Neural crest cell (in vitro differentiated cells): ENCODE measurements at regions not wholly inside any gene's neighbourhood (a gene's known extent, or its start where the extent isn't known, plus 50 kb on each side); places are given as distances from the start of the nearest gene placed in this dataset.

Source experiments
- DNase-seq: peaks from one replicate; pipeline ENCODE4 v3.0.0; 2021; ENCODE audit warnings: low read depth, mixed read lengths, low spot score
- H3K27ac Mint-ChIP-seq: one replicate; pipeline ENCODE4 v1.8.0; 2021; ENCODE audit warnings: mild to moderate bottlenecking, mixed read lengths; ENCODE audit not compliant: unreplicated experiment
- H3K27me3 Mint-ChIP-seq: 2 replicates; pipeline ENCODE4 v1.8.0; 2021; ENCODE audit warnings: low read depth, mild to moderate bottlenecking, mixed read lengths
- H3K36me3 Mint-ChIP-seq: 2 replicates; pipeline ENCODE4 v1.8.0; 2021; ENCODE audit warnings: low read depth, mild to moderate bottlenecking, mixed read lengths
- H3K4me1 Mint-ChIP-seq: 2 replicates; pipeline ENCODE4 v1.8.0; 2021; ENCODE audit warnings: mixed read lengths
- H3K4me3 Mint-ChIP-seq: one replicate; pipeline ENCODE4 v1.8.0; 2021; ENCODE audit warnings: mild to moderate bottlenecking, mixed read lengths
- H3K9me3 Mint-ChIP-seq: 2 replicates; pipeline ENCODE4 v1.8.0; 2021; ENCODE audit warnings: mixed read lengths
- TF ChIP-seq, protein P1 (sequence below): fragments of 200-600 bp; sonication (generic); conservative IDR thresholded peaks from 2 replicates; pipeline ENCODE4 v1.5.0; 2021; ENCODE audit warnings: antibody characterized with exemption, mild to moderate bottlenecking

DNA sequence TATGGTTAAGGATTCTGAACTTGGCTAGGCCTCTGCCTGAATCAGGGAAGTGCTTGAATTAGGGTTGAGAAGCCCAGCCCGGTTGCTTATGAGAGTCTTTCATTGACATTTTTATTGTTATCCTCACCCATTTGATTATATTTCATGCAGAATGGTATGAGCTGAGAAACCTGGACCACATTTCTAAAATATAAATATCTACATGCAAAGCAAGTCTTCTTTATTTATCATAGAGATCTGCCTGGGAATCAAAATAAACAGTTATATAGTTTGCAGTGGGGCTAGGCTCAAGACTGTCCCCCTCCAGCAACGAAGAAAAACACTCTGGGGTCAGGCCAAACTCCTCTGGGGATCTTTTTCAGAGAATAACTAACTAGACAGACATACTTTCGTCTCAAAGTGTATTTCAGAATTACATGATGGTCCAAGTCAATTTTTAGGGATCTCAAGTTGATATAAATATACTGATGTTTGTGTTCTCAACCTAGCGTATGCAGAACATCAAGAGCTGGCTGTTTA is 675.4 kb upstream of the NR2F2 start:
- TF ChIP-seq, protein P1, sequence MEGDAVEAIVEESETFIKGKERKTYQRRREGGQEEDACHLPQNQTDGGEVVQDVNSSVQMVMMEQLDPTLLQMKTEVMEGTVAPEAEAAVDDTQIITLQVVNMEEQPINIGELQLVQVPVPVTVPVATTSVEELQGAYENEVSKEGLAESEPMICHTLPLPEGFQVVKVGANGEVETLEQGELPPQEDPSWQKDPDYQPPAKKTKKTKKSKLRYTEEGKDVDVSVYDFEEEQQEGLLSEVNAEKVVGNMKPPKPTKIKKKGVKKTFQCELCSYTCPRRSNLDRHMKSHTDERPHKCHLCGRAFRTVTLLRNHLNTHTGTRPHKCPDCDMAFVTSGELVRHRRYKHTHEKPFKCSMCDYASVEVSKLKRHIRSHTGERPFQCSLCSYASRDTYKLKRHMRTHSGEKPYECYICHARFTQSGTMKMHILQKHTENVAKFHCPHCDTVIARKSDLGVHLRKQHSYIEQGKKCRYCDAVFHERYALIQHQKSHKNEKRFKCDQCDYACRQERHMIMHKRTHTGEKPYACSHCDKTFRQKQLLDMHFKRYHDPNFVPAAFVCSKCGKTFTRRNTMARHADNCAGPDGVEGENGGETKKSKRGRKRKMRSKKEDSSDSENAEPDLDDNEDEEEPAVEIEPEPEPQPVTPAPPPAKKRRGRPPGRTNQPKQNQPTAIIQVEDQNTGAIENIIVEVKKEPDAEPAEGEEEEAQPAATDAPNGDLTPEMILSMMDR, result no peak
- Mint-ChIP-seq H3K27me3 (no peaks in the 10 kb centered on the region), H3K36me3 (peaks cover 2% of the 10 kb centered on the region), H3K9me3 (peaks cover 12% of the 10 kb centered on the region), H3K27ac (no peak overlapping the region), H3K4me1 (no peaks in the 10 kb centered on the region), H3K4me3 (no peak overlapping the region)
- no peak for DNase-seq

DNA sequence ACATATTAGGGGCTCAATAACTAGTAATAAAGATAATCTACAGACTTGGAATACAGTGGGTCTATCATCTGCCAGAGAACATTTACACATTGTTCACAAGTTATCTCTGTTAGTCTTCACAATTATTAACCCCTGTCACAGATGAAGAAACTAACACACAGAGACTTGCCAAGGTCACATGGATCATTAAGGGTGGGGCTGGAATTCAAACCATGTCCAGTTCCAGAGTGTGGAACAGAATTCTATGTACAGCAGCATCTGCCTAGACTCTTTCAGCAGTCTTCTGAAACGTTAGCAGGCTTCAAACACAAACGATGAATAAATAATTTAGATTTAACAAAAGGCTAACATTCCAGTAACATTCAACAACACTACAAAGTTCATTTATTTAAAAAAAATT is 673.9 kb upstream of the NR2F2 start:
- TF ChIP-seq, protein P1, result no peak
- Mint-ChIP-seq H3K4me3 (no peak overlapping the region), H3K9me3 (peaks cover 12% of the 10 kb centered on the region), H3K27ac (no peak overlapping the region), H3K36me3 (peaks cover 2% of the 10 kb centered on the region), H3K4me1 (no peaks in the 10 kb centered on the region), H3K27me3 (no peaks in the 10 kb centered on the region)
- DNase-seq, result no peak

DNA sequence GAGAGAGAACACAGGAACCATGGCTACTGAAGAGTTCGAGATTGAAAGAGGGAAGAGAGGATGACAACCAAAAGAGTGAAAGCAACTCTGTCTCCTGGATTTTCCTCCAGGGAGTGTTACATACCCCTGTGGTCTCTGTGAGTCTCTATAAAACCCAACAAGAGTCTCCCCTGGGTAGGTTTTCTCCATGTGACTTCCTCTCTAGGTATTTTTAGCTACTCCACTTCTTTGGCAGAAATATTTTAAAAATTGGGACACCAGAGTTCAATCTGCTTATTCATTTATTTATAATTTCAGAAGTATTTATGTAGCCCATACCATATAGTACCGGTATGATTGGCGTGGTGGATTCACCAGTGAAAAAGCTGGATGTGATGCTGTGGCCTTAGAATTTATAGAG is 671.7 kb upstream of the NR2F2 start:
- peaks cover 8% of the 10 kb centered on the region for H3K4me1 Mint-ChIP-seq
- TF ChIP-seq, protein P1, result no peak
- no peaks in the 10 kb centered on the region for H3K27me3 Mint-ChIP-seq
- no peak overlapping the region for H3K27ac Mint-ChIP-seq
- no peak overlapping the region for H3K4me3 Mint-ChIP-seq
- DNase-seq, result no peak
- H3K36me3 Mint-ChIP-seq, result peaks cover 2% of the 10 kb centered on the region
- H3K9me3 Mint-ChIP-seq, result peaks cover 12% of the 10 kb centered on the region

DNA sequence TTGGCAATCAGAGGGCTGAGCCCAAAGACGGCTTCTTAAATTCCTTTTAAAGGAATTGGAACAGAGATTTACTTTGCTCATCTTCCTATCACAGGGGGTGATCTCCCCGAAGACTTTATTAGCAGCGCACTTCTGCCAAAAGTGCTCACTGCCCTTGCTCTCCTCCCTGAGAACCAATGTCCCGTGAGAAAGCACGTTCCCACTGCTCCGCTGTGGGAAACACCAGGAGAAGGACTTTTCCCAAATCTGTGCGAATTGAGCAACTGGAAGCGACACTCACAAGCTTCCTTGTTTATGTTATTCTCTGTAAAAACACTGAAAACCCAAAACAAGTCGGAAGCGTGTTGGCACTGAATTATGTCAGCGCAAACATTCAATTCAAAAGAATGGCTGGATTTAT is 670.8 kb upstream of the NR2F2 start:
- Mint-ChIP-seq H3K4me3 (no peak overlapping the region), H3K9me3 (peaks cover 12% of the 10 kb centered on the region), H3K27me3 (no peaks in the 10 kb centered on the region), H3K36me3 (peaks cover 1% of the 10 kb centered on the region), H3K27ac (no peak overlapping the region), H3K4me1 (peaks cover 17% of the 10 kb centered on the region)
- no peak for DNase-seq
- TF ChIP-seq, protein P1, result no peak

DNA sequence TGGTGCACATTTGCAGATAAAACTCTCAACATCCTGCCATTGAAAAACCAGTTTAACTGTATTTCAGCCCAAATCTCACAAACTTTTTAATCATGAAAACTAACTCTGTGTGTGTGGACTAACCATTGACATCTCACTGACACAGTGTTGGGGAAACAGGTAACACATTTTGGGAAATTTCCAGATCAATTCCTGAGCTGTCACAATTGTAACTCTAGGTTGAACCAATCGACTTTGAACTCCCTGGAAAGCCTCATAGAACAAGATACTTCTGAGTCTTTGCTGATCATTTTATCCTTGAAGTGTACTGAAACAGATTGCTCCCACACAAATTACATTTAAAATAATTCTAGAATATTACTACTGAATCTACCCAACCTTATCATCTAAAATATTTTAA is 667.9 kb upstream of the NR2F2 start:
- H3K27ac Mint-ChIP-seq, result no peak overlapping the region
- H3K36me3 Mint-ChIP-seq, result no peaks in the 10 kb centered on the region
- peaks cover 29% of the 10 kb centered on the region for H3K4me1 Mint-ChIP-seq
- H3K9me3 Mint-ChIP-seq, result peaks cover 4% of the 10 kb centered on the region
- H3K4me3 Mint-ChIP-seq, result no peak overlapping the region
- H3K27me3 Mint-ChIP-seq, result no peaks in the 10 kb centered on the region
- TF ChIP-seq, protein P1, result no peak
- DNase-seq, result no peak
